SU-DHL-6 (cell line): ENCODE measurements at regions not wholly inside any gene's neighbourhood (a gene's known extent, or its start where the extent isn't known, plus 50 kb on each side); places are given as distances from the start of the nearest gene placed in this dataset.

Experiments used
- H2AFZ ChIP-seq: fragments of 200-600 bp; sonication (generic); 2 replicates; pipeline ENCODE4 v1.6.1; 2014; ENCODE audit warnings: low read depth, mild to moderate bottlenecking, moderate library complexity, mixed read lengths, antibody characterized with exemption, low read length; ENCODE audit not compliant: severe bottlenecking
- H3F3A ChIP-seq: fragments of 200-600 bp; shearing (Covaris generic); 2 replicates; pipeline ENCODE4 v1.6.0; 2016; ENCODE audit warnings: antibody characterized with exemption, mild to moderate bottlenecking; ENCODE audit not compliant: insufficient read depth
- H3K27ac ChIP-seq: fragments of 200-600 bp; sonication (generic); 2 replicates; pipeline ENCODE4 v1.5.1; 2016; ENCODE audit warnings: low read depth, mild to moderate bottlenecking, low read length, moderate library complexity, mixed read lengths
- H3K27me3 ChIP-seq: fragments of 200-600 bp; sonication (generic), shearing (Covaris generic); 2 replicates; pipeline ENCODE4 v1.6.0; 2014; ENCODE audit warnings: mild to moderate bottlenecking, low read length
- H3K36me3 ChIP-seq: fragments of 200-600 bp; sonication (generic); 2 replicates; pipeline ENCODE4 v1.6.1; 2014; ENCODE audit warnings: mild to moderate bottlenecking, low read length, mixed read lengths
- H3K4me2 ChIP-seq: fragments of 300-600, 200-600 bp; shearing (Covaris generic), sonication (generic); 2 replicates; pipeline ENCODE4 v1.6.0; 2014; ENCODE audit warnings: low read length, low read depth, mild to moderate bottlenecking; ENCODE audit not compliant: poor library complexity, severe bottlenecking
- H3K4me3 ChIP-seq: fragments of 200-600 bp; sonication (generic); 2 replicates; pipeline ENCODE4 v1.5.1; 2014; ENCODE audit warnings: antibody characterized with exemption, low read length, mild to moderate bottlenecking, mixed read lengths; ENCODE audit not compliant: insufficient read depth, poor library complexity, severe bottlenecking
- H3K79me2 ChIP-seq: fragments of 200-600 bp; sonication (generic); 2 replicates; pipeline ENCODE4 v1.6.1; 2014; ENCODE audit warnings: mild to moderate bottlenecking, low read length, moderate library complexity; ENCODE audit not compliant: insufficient read depth
- H3K9ac ChIP-seq: fragments of 200-600 bp; sonication (generic); 2 replicates; pipeline ENCODE4 v1.7.0; 2014; ENCODE audit warnings: mild to moderate bottlenecking, low read length
- H3K9me2 ChIP-seq: fragments of 200-600 bp; sonication (generic); replicated peaks from 2 replicates; pipeline ENCODE4 v1.6.1; 2014; ENCODE audit warnings: low read length; ENCODE audit not compliant: insufficient read depth
- H3K9me3 ChIP-seq: fragments of 200-600 bp; sonication (generic); 2 replicates; pipeline ENCODE4 v1.6.1; 2014; ENCODE audit warnings: low read length, mixed read lengths; ENCODE audit not compliant: insufficient read depth
- H4K20me1 ChIP-seq: fragments of 200-600 bp; sonication (generic); 2 replicates; pipeline ENCODE4 v1.6.1; 2014; ENCODE audit warnings: low read depth, mild to moderate bottlenecking, antibody characterized with exemption, low read length, moderate library complexity, mixed read lengths
- CTCF ChIP-seq: fragments of 200-600 bp; sonication (generic); IDR thresholded peaks from one replicate; pipeline ENCODE4 v1.5.1; 2017; ENCODE audit warnings: antibody characterized with exemption, mild to moderate bottlenecking, low read length, moderate library complexity; ENCODE audit not compliant: insufficient read depth, poor library complexity, severe bottlenecking
- EZH2phosphoT487 ChIP-seq: fragments of 200-600 bp; sonication (generic), shearing (Covaris generic); conservative IDR thresholded peaks from 2 replicates; pipeline ENCODE4 v1.6.1; 2018; ENCODE audit warnings: mild to moderate bottlenecking, antibody characterized with exemption, low read length, moderate library complexity, mixed read lengths

- TF ChIP-seq CTCF (no peak), EZH2phosphoT487 (no peak)
- H4K20me1 ChIP-seq: no peaks in the 10 kb centered on the region
- H3K36me3 ChIP-seq: no peaks in the 10 kb centered on the region
- H3K4me3 ChIP-seq: no peak overlapping the region
- H3K79me2 ChIP-seq: no peaks in the 10 kb centered on the region
- H3K4me2 ChIP-seq: no peak overlapping the region
- no peak overlapping the region for H2AFZ ChIP-seq
- no peaks in the 10 kb centered on the region for H3K27me3 ChIP-seq
- no peaks in the 10 kb centered on the region for H3K9me3 ChIP-seq
- no peaks in the 10 kb centered on the region for H3F3A ChIP-seq
- H3K9me2 ChIP-seq: no peaks in the 10 kb centered on the region
- H3K27ac ChIP-seq: no peak overlapping the region
- no peak overlapping the region for H3K9ac ChIP-seq
Measured at GRCh38 chr12:86744547-86745212, 488.5 kb upstream of the MGAT4C start.

- no peaks in the 10 kb centered on the region for H4K20me1 ChIP-seq
- no peaks in the 10 kb centered on the region for H3K79me2 ChIP-seq
- H3K9ac ChIP-seq: no peak overlapping the region
- H3K27me3 ChIP-seq: no peaks in the 10 kb centered on the region
- no peak overlapping the region for H3K4me2 ChIP-seq
- H3K4me3 ChIP-seq: no peak overlapping the region
- H3K9me3 ChIP-seq: no peaks in the 10 kb centered on the region
- no peaks in the 10 kb centered on the region for H3K36me3 ChIP-seq
- H3F3A ChIP-seq: no peaks in the 10 kb centered on the region
- no peak overlapping the region for H3K27ac ChIP-seq
- TF ChIP-seq CTCF (no peak), EZH2phosphoT487 (no peak)
- H3K9me2 ChIP-seq: no peaks in the 10 kb centered on the region
- no peak overlapping the region for H2AFZ ChIP-seq
Measured at GRCh38 chr12:86743875-86744536, 487.8 kb upstream of the MGAT4C start.

- Histone ChIP-seq H3K79me2 (no peaks in the 10 kb centered on the region), H3K27ac (no peak overlapping the region), H3K36me3 (no peaks in the 10 kb centered on the region), H3K9me3 (no peaks in the 10 kb centered on the region), H3K27me3 (no peaks in the 10 kb centered on the region), H3K4me3 (no peak overlapping the region), H2AFZ (no peak overlapping the region), H3K9ac (no peak overlapping the region), H3K9me2 (no peaks in the 10 kb centered on the region), H3K4me2 (no peak overlapping the region), H4K20me1 (no peaks in the 10 kb centered on the region), H3F3A (no peaks in the 10 kb centered on the region)
- TF ChIP-seq EZH2phosphoT487: no peak
- TF ChIP-seq CTCF: no peak
Measured at GRCh38 chr12:86741531-86741930, 485.3 kb upstream of the MGAT4C start.
